ENCODE measurements at regions not wholly inside any gene's neighbourhood (a gene's known extent, or its start where the extent isn't known, plus 50 kb on each side); places are given as distances from the start of the nearest gene placed in this dataset.
"Not testable (repeated sequence)": the region's sequence is repeated elsewhere in the genome, so short reads cannot be mapped to it uniquely, and the experiment has no call there.

DNA sequence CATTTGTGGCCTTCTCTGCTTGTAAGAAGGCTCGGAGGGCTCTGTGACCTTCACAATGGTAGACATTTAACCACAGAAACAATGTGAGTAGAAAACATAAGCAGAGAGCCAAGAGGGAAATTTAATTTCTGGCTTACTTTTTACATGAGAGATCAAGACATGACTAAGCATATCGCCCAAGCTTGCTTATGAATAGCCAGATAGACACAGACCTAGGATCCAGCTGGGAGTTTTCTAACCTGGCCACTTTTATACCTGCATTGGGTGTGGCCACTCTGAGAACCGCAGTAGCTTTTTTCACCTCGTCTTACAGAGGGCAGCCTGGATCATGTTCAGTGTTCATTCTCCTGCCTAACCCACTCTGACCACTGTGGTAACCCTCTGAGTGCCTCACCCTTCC lies 244.9 kb upstream of the KCNN2 start:
- TF ChIP-seq, protein P1, sequence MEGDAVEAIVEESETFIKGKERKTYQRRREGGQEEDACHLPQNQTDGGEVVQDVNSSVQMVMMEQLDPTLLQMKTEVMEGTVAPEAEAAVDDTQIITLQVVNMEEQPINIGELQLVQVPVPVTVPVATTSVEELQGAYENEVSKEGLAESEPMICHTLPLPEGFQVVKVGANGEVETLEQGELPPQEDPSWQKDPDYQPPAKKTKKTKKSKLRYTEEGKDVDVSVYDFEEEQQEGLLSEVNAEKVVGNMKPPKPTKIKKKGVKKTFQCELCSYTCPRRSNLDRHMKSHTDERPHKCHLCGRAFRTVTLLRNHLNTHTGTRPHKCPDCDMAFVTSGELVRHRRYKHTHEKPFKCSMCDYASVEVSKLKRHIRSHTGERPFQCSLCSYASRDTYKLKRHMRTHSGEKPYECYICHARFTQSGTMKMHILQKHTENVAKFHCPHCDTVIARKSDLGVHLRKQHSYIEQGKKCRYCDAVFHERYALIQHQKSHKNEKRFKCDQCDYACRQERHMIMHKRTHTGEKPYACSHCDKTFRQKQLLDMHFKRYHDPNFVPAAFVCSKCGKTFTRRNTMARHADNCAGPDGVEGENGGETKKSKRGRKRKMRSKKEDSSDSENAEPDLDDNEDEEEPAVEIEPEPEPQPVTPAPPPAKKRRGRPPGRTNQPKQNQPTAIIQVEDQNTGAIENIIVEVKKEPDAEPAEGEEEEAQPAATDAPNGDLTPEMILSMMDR (conservative IDR thresholded peaks at IDR 0.05; ENCODE audit: control insufficient read depth, insufficient read depth, low read depth, low read length), result no peak
- no peak overlapping the region for H3K4me3 ChIP-seq (ENCODE audit: control insufficient read depth, low read depth, low read length)
- no peak for DNase-seq (ENCODE audit: low read depth)

DNA sequence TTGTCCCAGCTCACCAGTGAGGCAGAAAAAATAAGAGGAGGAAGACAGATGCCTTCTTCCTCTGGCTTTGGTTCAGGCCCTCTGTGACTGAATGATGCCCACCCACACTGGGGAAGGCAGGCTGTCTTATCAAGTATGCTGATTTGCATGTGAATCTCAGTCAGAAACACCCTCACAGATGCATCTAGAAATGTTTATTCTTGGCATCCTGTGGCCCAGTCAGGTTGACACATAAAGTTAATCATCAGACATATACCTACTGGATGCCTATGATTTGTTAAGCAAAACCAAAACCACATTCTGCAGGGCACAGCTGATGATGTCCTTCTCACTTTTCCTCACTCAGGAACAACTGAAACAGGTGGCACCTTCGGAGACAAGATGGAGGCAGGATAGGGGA lies 243.4 kb upstream of the KCNN2 start:
- DNase-seq (ENCODE audit: low read depth), result no peak
- no peak overlapping the region for H3K4me3 ChIP-seq (ENCODE audit: control insufficient read depth, low read depth, low read length)
- TF ChIP-seq, protein P1 (conservative IDR thresholded peaks at IDR 0.05; ENCODE audit: control insufficient read depth, insufficient read depth, low read depth, low read length), result no peak

DNA sequence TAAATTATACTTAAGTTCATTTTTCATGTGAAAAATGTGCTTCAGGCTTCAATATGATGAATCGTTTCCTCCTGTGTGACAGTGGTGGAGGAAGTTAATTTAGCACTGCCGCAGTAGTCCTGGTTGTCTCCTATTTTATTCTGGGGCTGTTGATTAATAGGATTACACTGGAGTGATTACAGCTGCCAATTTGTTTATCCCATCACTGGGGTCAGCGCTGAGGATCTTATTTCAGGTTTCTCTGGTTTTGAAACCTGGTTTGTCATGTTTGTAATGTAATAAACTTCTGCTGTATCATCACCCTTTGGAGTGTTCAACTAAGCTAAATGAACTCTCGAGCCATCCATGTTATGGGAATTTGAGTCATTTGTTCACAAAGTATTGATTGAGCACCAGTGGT lies 241.7 kb upstream of the KCNN2 start:
- no peak overlapping the region for H3K4me3 ChIP-seq (ENCODE audit: control insufficient read depth, low read depth, low read length)
- DNase-seq (ENCODE audit: low read depth), result no peak
- TF ChIP-seq, protein P1 (conservative IDR thresholded peaks at IDR 0.05; ENCODE audit: control insufficient read depth, insufficient read depth, low read depth, low read length), result no peak

DNA sequence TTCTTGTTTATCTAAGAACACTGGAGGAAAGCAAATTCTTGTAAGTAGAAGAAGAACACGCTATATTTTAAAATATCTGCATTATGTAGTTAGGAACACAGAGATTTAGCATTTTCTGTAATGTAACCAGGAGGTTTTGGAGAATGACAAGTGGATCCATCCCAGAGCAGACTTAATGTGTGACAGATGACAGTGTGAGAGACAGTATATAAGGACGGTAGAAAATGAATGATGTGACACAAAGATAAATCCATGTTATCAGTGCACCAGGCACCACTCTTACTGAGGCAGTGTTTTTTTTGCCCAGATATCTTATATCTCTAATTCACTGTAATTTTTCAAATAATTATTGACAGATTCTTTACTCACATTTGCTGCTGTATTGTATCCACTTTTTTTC lies 239.0 kb upstream of the KCNN2 start:
- TF ChIP-seq, protein P1 (conservative IDR thresholded peaks at IDR 0.05; ENCODE audit: control insufficient read depth, insufficient read depth, low read depth, low read length), result no peak
- no peak overlapping the region for H3K4me3 ChIP-seq (ENCODE audit: control insufficient read depth, low read depth, low read length)

DNA sequence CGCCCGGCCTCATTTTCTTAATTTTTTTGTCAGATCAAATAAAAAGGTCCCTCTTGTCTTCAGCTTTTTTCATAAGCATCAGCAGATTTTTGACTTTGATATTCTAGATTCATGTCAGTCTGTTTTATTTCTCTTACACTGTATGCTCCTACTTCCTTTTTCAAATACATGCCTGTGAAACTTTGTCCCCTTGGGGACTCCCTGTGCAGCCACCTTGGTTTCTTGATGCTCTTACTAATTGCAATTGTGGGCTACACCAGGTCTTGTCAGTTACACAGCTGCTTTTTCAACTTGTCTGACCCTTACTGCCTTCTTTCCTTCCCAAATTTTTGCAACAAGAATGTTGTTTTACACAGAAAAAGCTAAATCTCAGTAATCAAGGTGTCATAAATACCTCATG lies 238.2 kb upstream of the KCNN2 start:
- DNase-seq (ENCODE audit: low read depth), result no peak
- TF ChIP-seq, protein P1 (conservative IDR thresholded peaks at IDR 0.05; ENCODE audit: control insufficient read depth, insufficient read depth, low read depth, low read length), result no peak
- H3K4me3 ChIP-seq (ENCODE audit: control insufficient read depth, low read depth, low read length), result no peak overlapping the region

More for the DNA sequence above, 239.0 kb upstream of the KCNN2 start:
- DNase-seq (ENCODE audit: low read depth), result no peak

DNA sequence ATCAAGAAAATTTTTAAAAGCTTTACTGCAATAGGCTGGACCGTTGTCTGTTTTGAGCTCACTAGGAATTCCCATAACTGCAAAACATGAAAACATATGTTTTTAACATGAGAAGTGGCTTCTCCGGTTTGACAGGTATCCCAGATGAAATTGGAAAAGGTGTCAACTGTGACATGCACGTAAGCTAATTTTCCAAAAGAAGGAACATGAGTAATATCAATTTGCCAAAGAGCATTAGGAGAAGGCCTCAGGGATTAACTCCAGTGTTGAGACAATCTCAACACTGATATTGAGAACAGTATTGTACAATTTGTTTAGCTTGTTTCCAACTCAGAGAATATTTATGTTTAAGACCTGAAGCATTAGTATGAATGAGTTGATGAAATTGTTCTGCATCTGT lies 215.5 kb upstream of the KCNN2 start:
- no peak overlapping the region for H3K4me3 ChIP-seq (ENCODE audit: control insufficient read depth, low read depth, low read length)
- TF ChIP-seq, protein P1 (conservative IDR thresholded peaks at IDR 0.05; ENCODE audit: control insufficient read depth, insufficient read depth, low read depth, low read length), result no peak
- DNase-seq (ENCODE audit: low read depth), result no peak

DNA sequence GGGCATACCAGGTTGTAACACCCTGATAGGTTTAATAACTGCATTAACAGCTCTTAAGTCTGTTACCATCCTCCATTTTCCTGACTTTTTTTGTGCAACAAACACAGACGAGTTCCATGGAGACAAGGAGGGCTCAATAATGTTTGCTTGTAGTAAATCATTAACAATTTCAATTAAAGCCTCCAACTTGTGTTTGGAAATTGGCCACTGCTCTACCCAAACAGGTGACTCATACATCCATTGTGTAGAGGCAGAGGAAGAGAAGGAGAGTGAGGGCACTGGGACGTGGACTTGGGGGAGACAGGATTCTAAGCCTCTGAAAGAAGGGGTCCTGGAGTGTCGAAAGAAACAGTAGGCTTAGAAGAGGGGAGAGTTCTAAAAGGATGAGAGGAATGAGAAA lies 213.6 kb upstream of the KCNN2 start:
- H3K4me3 ChIP-seq (ENCODE audit: control insufficient read depth, low read depth, low read length), result no peak overlapping the region
- no peak for DNase-seq (ENCODE audit: low read depth)
- TF ChIP-seq, protein P1 (conservative IDR thresholded peaks at IDR 0.05; ENCODE audit: control insufficient read depth, insufficient read depth, low read depth, low read length), result no peak

DNA sequence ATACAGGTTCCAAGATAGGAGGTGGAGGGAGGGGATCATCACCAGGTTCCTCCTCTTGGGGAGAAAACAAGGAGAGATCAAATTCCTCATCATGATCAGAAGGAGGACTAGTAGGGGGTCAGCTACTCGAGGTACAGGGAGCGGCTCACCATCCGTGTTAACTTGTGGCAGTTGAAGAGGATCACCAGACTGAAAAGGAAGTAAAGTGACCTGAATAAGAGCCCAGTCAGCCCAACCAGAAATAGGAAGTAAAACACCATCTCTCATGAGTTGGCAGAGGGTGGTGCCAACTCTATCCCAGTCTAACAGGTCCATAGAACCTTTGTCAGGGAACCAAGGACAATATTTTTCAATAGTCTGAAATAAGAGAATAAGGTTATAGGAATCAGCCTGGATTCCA lies 213.1 kb upstream of the KCNN2 start:
- DNase-seq (ENCODE audit: low read depth); H3K4me3 ChIP-seq (ENCODE audit: control insufficient read depth, low read depth, low read length): not testable (repeated sequence)
